ENCODE measurements at regions not wholly inside any gene's neighbourhood (a gene's known extent, or its start where the extent isn't known, plus 50 kb on each side); places are given as distances from the start of the nearest gene placed in this dataset.

DNA sequence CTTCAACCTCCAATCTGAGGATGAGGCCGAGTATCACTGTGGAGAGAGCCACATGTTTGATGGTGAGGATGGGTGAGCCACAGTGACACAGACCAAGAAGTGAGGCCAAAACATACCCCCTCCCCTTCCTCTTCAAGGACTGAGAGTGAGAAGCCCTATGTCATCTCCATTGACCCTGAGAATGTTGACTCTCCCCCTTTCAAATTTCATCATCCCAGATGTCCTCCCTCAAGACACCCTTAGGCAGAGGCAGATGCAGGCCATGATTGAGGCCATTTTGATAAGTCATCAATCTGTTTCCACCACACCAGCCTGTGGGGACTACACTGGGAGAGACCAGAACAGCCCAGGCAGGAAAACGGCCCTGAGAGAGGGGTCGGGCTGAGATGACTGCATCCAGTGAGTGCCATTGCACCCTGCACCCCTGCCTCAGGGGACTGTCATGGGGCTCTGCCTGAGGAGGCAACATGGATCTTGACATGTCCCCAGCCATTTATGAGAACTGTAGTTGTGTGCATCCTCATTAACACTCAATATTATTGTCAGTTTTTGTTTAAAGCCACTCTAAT, 84.2 kb upstream of the IGLL5 start:
- H3K4me3 Mint-ChIP-seq: no peak overlapping the region
- WGBS (ENCODE audit: insufficient coverage): 100% methylated on average over 1 of the region's 3 CpGs
- Histone ChIP-seq H4K20me1 (ENCODE audit: control insufficient read depth, insufficient read depth, low read length, poor library complexity, severe bottlenecking) (no peaks in the 10 kb centered on the region), H3K4me2 (replicated peaks; ENCODE audit: low read depth, low read length, poor library complexity, severe bottlenecking) (no peak overlapping the region), H3K36me3 (replicated peaks in 1 of 2; ENCODE audit: control extremely low read depth in 1 of 2, control insufficient read depth in 1 of 2, extremely low read depth in 1 of 2, insufficient read depth in 2 of 2, low read length in 1 of 2) (no peaks in the 10 kb centered on the region), H3K27ac (ENCODE audit: low read length in 2 of 2) (no peak overlapping the region), H3K9ac (ENCODE audit: low read length) (no peak overlapping the region), H2AFZ (ENCODE audit: insufficient read depth, low read depth, low read length, poor library complexity, severe bottlenecking) (no peak overlapping the region), H3K27me3 (replicated peaks in 1 of 4; ENCODE audit: control extremely low read depth in 1 of 4, control insufficient read depth in 3 of 4, insufficient read depth in 4 of 4, low read length in 3 of 4) (peaks cover 0 to 7% (median 1%) of the 10 kb centered on the region in 4 experiments), H3K4me1 (ENCODE audit: control insufficient read depth in 2 of 2, insufficient read depth in 2 of 2, low read length in 2 of 2) (peaks cover 3 to 7% of the 10 kb centered on the region in 2 donors), H3K4me3 (ENCODE audit: control extremely low read depth in 1 of 5, extremely low read depth in 1 of 5, insufficient read depth in 1 of 5, low read depth in 2 of 5, low read length in 4 of 5) (no peak overlapping the region), H3K79me2 (ENCODE audit: control insufficient read depth, insufficient read depth, low read length) (no peaks in the 10 kb centered on the region), H3K9me3 (ENCODE audit: control extremely low read depth in 1 of 3, control insufficient read depth in 2 of 3, insufficient read depth in 1 of 3, low read length in 2 of 3) (peaks cover 0 to 25% (median 0%) of the 10 kb centered on the region in 3 donors)
- H3K27ac Mint-ChIP-seq: no peak overlapping the region
- DNase-seq (no peak), ATAC-seq (ENCODE audit: low read depth) (no peak)
- ChIA-PET CTCF (interaction anchor here (2.4 to 3.1 kb wide), 2 partner anchors 81 to 152 kb away, joined by 7 to 18 read pairs; no protein-coding TSS in a partner anchor), POLR2A (no interaction called here)
- H3K9me3 Mint-ChIP-seq (ENCODE audit: insufficient read depth): no peaks in the 10 kb centered on the region
- intact Hi-C loops (cut with micrococcal nuclease): no loop called here
- TF ChIP-seq EZH2 (IDR thresholded peaks at IDR 0.05; ENCODE audit: borderline replicate concordance, insufficient read depth, low read depth, low read length, poor library complexity, severe bottlenecking): no peak
- TF ChIP-seq, protein P1, sequence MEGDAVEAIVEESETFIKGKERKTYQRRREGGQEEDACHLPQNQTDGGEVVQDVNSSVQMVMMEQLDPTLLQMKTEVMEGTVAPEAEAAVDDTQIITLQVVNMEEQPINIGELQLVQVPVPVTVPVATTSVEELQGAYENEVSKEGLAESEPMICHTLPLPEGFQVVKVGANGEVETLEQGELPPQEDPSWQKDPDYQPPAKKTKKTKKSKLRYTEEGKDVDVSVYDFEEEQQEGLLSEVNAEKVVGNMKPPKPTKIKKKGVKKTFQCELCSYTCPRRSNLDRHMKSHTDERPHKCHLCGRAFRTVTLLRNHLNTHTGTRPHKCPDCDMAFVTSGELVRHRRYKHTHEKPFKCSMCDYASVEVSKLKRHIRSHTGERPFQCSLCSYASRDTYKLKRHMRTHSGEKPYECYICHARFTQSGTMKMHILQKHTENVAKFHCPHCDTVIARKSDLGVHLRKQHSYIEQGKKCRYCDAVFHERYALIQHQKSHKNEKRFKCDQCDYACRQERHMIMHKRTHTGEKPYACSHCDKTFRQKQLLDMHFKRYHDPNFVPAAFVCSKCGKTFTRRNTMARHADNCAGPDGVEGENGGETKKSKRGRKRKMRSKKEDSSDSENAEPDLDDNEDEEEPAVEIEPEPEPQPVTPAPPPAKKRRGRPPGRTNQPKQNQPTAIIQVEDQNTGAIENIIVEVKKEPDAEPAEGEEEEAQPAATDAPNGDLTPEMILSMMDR (IDR thresholded peaks at IDR 0.05): no peak
- peaks cover 24% of the 10 kb centered on the region for H3K27me3 Mint-ChIP-seq
- H3K4me1 Mint-ChIP-seq: peaks cover 6% of the 10 kb centered on the region

DNA sequence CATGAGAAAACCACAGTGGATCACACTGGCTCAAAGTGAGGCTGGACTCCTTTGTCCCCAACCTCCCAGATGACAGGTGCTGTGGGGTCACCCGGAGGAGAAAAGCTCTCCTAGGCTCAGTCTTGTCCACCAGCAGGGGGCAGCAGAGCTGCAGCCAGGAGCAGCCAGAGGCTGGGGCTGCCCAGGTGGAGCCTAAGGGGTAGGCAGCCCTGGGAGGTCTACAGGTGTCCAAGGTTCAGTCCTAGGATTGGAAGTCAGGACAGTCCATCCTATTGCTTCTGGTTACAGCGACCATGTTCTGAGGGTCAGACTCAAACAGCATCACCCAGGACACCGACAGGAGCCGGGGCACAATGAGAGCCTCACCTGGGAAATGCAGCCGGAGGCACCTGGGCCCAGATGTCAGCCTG, 77.6 kb upstream of the IGLL5 start:
- H3K4me1 Mint-ChIP-seq: peaks cover 24% of the 10 kb centered on the region
- 78% methylated on average over 4 of the region's 5 CpGs for WGBS (ENCODE audit: insufficient coverage)
- Histone ChIP-seq H3K27me3 (replicated peaks in 1 of 4; ENCODE audit: control extremely low read depth in 1 of 4, control insufficient read depth in 3 of 4, insufficient read depth in 4 of 4, low read length in 3 of 4) (peaks cover 0 to 9% (median 0%) of the 10 kb centered on the region in 4 experiments), H2AFZ (ENCODE audit: insufficient read depth, low read depth, low read length, poor library complexity, severe bottlenecking) (no peak overlapping the region), H3K4me3 (ENCODE audit: control extremely low read depth in 1 of 5, extremely low read depth in 1 of 5, insufficient read depth in 1 of 5, low read depth in 2 of 5, low read length in 4 of 5) (peak overlapping the region in 1 of 5 experiments; percentile 1), H3K36me3 (replicated peaks in 1 of 2; ENCODE audit: control extremely low read depth in 1 of 2, control insufficient read depth in 1 of 2, extremely low read depth in 1 of 2, insufficient read depth in 2 of 2, low read length in 1 of 2) (no peaks in the 10 kb centered on the region), H4K20me1 (ENCODE audit: control insufficient read depth, insufficient read depth, low read length, poor library complexity, severe bottlenecking) (no peaks in the 10 kb centered on the region), H3K9ac (ENCODE audit: low read length) (no peak overlapping the region), H3K9me3 (ENCODE audit: control extremely low read depth in 1 of 3, control insufficient read depth in 2 of 3, insufficient read depth in 1 of 3, low read length in 2 of 3) (peaks cover 0 to 32% (median 0%) of the 10 kb centered on the region in 3 donors), H3K4me1 (ENCODE audit: control insufficient read depth in 2 of 2, insufficient read depth in 2 of 2, low read length in 2 of 2) (peaks cover 9 to 26% of the 10 kb centered on the region in 2 donors), H3K79me2 (ENCODE audit: control insufficient read depth, insufficient read depth, low read length) (no peaks in the 10 kb centered on the region), H3K27ac (ENCODE audit: low read length in 2 of 2) (no peak overlapping the region), H3K4me2 (replicated peaks; ENCODE audit: low read depth, low read length, poor library complexity, severe bottlenecking) (peak overlapping the region; percentile 12)
- ATAC-seq (ENCODE audit: low read depth) (peak; percentile 76), DNase-seq (peak; percentile 84)
- TF ChIP-seq, protein P1 (IDR thresholded peaks at IDR 0.05): peak; percentile 91
- no peak for TF ChIP-seq EZH2 (IDR thresholded peaks at IDR 0.05; ENCODE audit: borderline replicate concordance, insufficient read depth, low read depth, low read length, poor library complexity, severe bottlenecking)
- POLR2A ChIA-PET: interaction anchor here (0.6 to 1.8 kb wide), 5 partner anchors 12 to 651 kb away, joined by 3 to 5 read pairs (median 3); no protein-coding TSS in a partner anchor
- H3K27ac Mint-ChIP-seq: no peak overlapping the region
- CTCF ChIA-PET: interaction anchor here (0.6 to 13.1 kb wide), 40 partner anchors 8 to 608 kb away, joined by 3 to 236 read pairs (median 5); partner anchors contain the start of genes GNAZ and IGLL5
- no peak overlapping the region for H3K4me3 Mint-ChIP-seq
- H3K9me3 Mint-ChIP-seq (ENCODE audit: insufficient read depth): no peaks in the 10 kb centered on the region
- peaks cover 12% of the 10 kb centered on the region for H3K27me3 Mint-ChIP-seq
- intact Hi-C loops (cut with micrococcal nuclease): loop anchor here (1.0 to 2.0 kb wide), 3 partner anchors 21 to 146 kb away; no protein-coding TSS in a partner anchor
